T-cell (primary cell): ENCODE measurements at regions not wholly inside any gene's neighbourhood (a gene's known extent, or its start where the extent isn't known, plus 50 kb on each side); places are given as distances from the start of the nearest gene placed in this dataset.

Experiments
- ATAC-seq, 4 experiments: fragments of 200-7000 bp in 3 of 4; fragments of 150-1000 bp in 1 of 4; cut with Tn5 transposase; replicated peaks in 1 of 4; 1 replicate in 3 of 4; 2 replicates in 1 of 4; pipeline ENCODE4 v1.10.0; 2021; ENCODE audit warnings: moderate library complexity in 3 of 4, mild to moderate bottlenecking in 2 of 4, moderate number of reproducible peaks in 1 of 4
- CTCF ChIA-PET, 2 donors: fragments of 300-600 bp; sonication (Branson Sonifier 250); formaldehyde crosslinking; loops; one replicate each; lab custom pipeline; 2022; ENCODE audit warnings: antibody characterized with exemption in 2 of 2; lab: Charles Lee
- POLR2A ChIA-PET, 2 donors: fragments of 300-600 bp; sonication (Branson Sonifier 250); formaldehyde crosslinking; loops; one replicate each; lab custom pipeline; 2022; ENCODE audit warnings: antibody characterized with exemption in 2 of 2; lab: Charles Lee
- DNase-seq, 35 experiments: peaks; one replicate each; pipeline versions ENCODE4 v3.0.0 to v3.0.0-alpha.2; 2013 to 2023
- H3K27ac ChIP-seq: one replicate; pipeline ENCODE4 v1.5.1; 2013; ENCODE audit warnings: low read length
- H3K27me3 ChIP-seq, 2 experiments: replicated peaks in 1 of 2; 1 replicate in 1 of 2; 2 replicates in 1 of 2; pipeline versions ENCODE4 v1.6.1 to v1.7.0; 2013; ENCODE audit warnings: low read length in 1 of 2, mixed read lengths in 1 of 2; ENCODE audit not compliant: control insufficient read depth in 2 of 2, insufficient read depth in 2 of 2; ENCODE audit errors: extremely low read depth in 1 of 2
- H3K36me3 ChIP-seq, 2 donors: 1 replicate in 1 of 2; 2 replicates in 1 of 2; pipeline versions ENCODE4 v1.6.1 to v1.7.0; 2013; ENCODE audit warnings: low read length in 1 of 2; ENCODE audit not compliant: control insufficient read depth in 2 of 2, insufficient read depth in 1 of 2; ENCODE audit errors: extremely low read depth in 1 of 2
- H3K4me1 ChIP-seq, 2 experiments: 1 replicate in 1 of 2; 2 replicates in 1 of 2; pipeline versions ENCODE4 v1.6.1 to v1.7.0; 2013; ENCODE audit warnings: low read length in 2 of 2, mixed read lengths in 1 of 2; ENCODE audit not compliant: insufficient read depth in 2 of 2, control insufficient read depth in 1 of 2; ENCODE audit errors: extremely low read depth in 1 of 2
- H3K4me3 ChIP-seq, 2 donors: 1 replicate in 1 of 2; 2 replicates in 1 of 2; pipeline versions ENCODE4 v1.5.1 to v1.7.0; 2013; ENCODE audit warnings: mild to moderate bottlenecking in 2 of 2, low read length in 1 of 2, moderate library complexity in 1 of 2; ENCODE audit not compliant: control insufficient read depth in 1 of 2; ENCODE audit errors: extremely low read depth in 1 of 2
- H3K9me3 ChIP-seq: 2 replicates; pipeline ENCODE4 v1.7.0; 2013
- H3K27ac Mint-ChIP-seq, 2 donors: one replicate each; pipeline ENCODE4 v1.8.0; 2020 to 2021; ENCODE audit warnings: mild to moderate bottlenecking in 2 of 2, mixed read lengths in 2 of 2
- H3K27me3 Mint-ChIP-seq, 2 donors: one replicate each; pipeline ENCODE4 v1.8.0; 2021 to 2022; ENCODE audit warnings: mixed read lengths in 2 of 2
- H3K36me3 Mint-ChIP-seq: one replicate; pipeline ENCODE4 v1.8.0; 2021; ENCODE audit warnings: mixed read lengths
- H3K4me1 Mint-ChIP-seq, 3 donors: one replicate each; pipeline ENCODE4 v1.8.0; 2020 to 2022; ENCODE audit warnings: mixed read lengths in 3 of 3, mild to moderate bottlenecking in 1 of 3
- H3K4me3 Mint-ChIP-seq, 3 donors: one replicate each; pipeline ENCODE4 v1.8.0; 2020 to 2022; ENCODE audit warnings: mild to moderate bottlenecking in 3 of 3, mixed read lengths in 3 of 3, moderate library complexity in 3 of 3
- H3K9me3 Mint-ChIP-seq, 3 donors: one replicate each; pipeline ENCODE4 v1.8.0; 2020 to 2022; ENCODE audit warnings: mixed read lengths in 3 of 3
- WGBS: methylation state at CpG from one replicate; pipeline ENCODE4 v1.1.5; 2013; ENCODE audit warnings: missing lambda C conversion rate; ENCODE audit not compliant: insufficient coverage; 5-methylcytosine and 5-hydroxymethylcytosine counted together

DNA sequence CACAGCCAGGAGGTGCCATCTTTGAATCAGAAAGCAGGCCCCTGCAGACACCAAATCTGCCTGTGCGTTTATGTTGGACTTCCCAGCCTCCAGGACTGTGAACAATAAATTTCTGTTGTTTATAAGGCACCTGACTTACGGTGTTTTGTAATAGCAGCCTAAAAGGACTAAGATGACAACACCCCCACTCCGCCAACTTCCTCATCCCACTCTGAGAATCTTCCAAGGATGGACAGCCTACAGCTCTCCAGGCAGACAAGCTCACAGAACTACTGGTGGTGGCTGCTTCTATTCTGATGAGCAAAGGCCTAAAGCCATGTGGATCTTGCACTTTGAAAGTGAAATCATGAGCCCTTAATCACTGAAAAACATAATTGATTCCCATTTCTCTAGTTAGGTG lies 449.2 kb downstream of the TSHZ3 start:
- Mint-ChIP-seq H3K27me3 (peaks cover 3 to 5% of the 10 kb centered on the region in 2 donors), H3K27ac (no peak overlapping the region), H3K4me1 (no peaks in the 10 kb centered on the region), H3K4me3 (no peak overlapping the region), H3K36me3 (no peaks in the 10 kb centered on the region), H3K9me3 (no peaks in the 10 kb centered on the region)
- H3K27me3 ChIP-seq: peaks cover 0 to 13% of the 10 kb centered on the region in 2 experiments
- H3K9me3 ChIP-seq: no peaks in the 10 kb centered on the region
- no peak overlapping the region for H3K27ac ChIP-seq
- no peak overlapping the region for H3K4me3 ChIP-seq
- WGBS: 60% methylated on average over 1 of the region's 3 CpGs
- H3K36me3 ChIP-seq: no peaks in the 10 kb centered on the region
- no peaks in the 10 kb centered on the region for H3K4me1 ChIP-seq
- POLR2A ChIA-PET: no interaction called here
- ATAC-seq (no peak), DNase-seq (no peak)
- CTCF ChIA-PET: no interaction called here

DNA sequence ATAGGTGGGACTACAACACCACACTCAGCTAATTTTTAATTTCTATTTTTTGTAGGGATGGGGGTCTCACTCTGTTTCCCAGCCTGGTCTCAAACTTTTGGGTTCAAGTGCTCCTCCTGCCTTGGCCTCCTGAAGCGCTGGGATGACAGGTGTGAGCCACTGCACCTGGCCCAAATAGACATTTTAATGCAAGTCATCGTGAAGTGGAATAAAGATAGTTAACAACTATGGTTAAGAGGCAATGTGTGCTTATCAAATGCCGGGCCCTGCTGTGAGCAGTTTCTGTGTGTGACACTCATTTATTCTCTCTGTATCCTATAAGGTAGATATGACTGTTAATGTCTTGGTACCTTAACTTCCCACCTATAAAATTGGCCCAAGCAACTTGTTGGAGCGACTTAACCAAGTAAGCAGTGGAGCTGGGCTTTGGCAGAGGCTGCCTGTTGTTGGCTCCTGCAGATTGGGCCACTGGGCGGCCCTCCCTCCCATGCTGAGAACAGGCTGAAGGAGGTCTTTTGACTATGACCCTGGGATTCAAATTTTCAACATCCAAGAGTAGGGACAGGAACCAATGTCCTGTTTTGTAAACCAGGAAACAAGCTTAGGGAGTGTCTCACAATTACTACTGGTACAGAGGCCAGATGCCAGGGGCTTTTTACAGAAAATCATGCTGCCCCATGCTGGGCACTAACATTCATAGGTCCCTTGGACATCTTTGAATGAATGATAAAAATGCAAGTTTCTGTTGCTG lies 450.7 kb downstream of the TSHZ3 start:
- Histone ChIP-seq H3K4me1 (no peaks in the 10 kb centered on the region), H3K27me3 (peaks cover 0 to 12% of the 10 kb centered on the region in 2 experiments), H3K27ac (no peak overlapping the region), H3K9me3 (no peaks in the 10 kb centered on the region), H3K36me3 (no peaks in the 10 kb centered on the region), H3K4me3 (no peak overlapping the region)
- Mint-ChIP-seq H3K4me1 (no peaks in the 10 kb centered on the region), H3K9me3 (no peaks in the 10 kb centered on the region), H3K27me3 (peaks cover 2 to 3% of the 10 kb centered on the region in 2 donors), H3K4me3 (no peak overlapping the region), H3K36me3 (no peaks in the 10 kb centered on the region), H3K27ac (no peak overlapping the region)
- CTCF ChIA-PET: interaction anchor here in 1 of 2 donors (0.5 kb wide), 1 partner anchor 1034 kb away, joined by 6 read pairs; no protein-coding TSS in a partner anchor
- ATAC-seq (no peak), DNase-seq (no peak)
- 94% methylated on average over 2 of the region's 5 CpGs for WGBS
- POLR2A ChIA-PET: no interaction called here

DNA sequence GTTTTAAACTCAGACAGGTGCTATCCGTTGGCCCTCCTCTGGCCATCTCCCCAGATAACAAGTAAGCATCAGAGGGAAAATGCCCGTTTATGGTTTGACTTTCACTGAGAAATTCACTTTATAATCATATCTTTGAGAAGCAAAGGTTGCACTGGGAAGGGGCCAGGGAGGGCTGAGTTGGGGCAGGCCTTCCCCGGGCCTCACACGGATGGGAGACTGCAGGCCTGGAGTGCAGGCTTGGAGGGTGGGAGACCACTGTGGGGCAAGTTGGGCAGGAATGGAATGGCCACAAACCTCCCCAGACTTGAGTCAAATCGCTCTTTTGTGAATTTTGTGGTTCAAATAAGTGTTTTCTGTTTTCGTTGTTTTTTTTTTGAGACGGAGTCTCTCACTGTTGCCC lies 451.7 kb downstream of the TSHZ3 start:
- H3K27ac Mint-ChIP-seq: no peak overlapping the region
- Histone ChIP-seq H3K27ac (no peak overlapping the region), H3K4me3 (no peak overlapping the region), H3K36me3 (no peaks in the 10 kb centered on the region), H3K9me3 (no peaks in the 10 kb centered on the region), H3K27me3 (peaks cover 0 to 12% of the 10 kb centered on the region in 2 experiments), H3K4me1 (no peaks in the 10 kb centered on the region)
- H3K27me3 Mint-ChIP-seq: peaks cover 2 to 3% of the 10 kb centered on the region in 2 donors
- ChIA-PET CTCF (no interaction called here), POLR2A (no interaction called here)
- no peaks in the 10 kb centered on the region for H3K4me1 Mint-ChIP-seq
- no peaks in the 10 kb centered on the region for H3K36me3 Mint-ChIP-seq
- DNase-seq: no peak
- 61% methylated on average over 4 of the region's 7 CpGs for WGBS
- H3K9me3 Mint-ChIP-seq: no peaks in the 10 kb centered on the region
- ATAC-seq: no peak
- H3K4me3 Mint-ChIP-seq: no peak overlapping the region

- H3K36me3 ChIP-seq: no peaks in the 10 kb centered on the region
- H3K4me3 Mint-ChIP-seq: no peak overlapping the region
- H3K36me3 Mint-ChIP-seq: no peaks in the 10 kb centered on the region
Measured at GRCh38 chr19:30897034-30897433, 452.2 kb downstream of the TSHZ3 start.

GRCh38 chr19:30896554-30896953 lies 452.7 kb downstream of the TSHZ3 start:
- Histone ChIP-seq H3K4me1 (no peaks in the 10 kb centered on the region), H3K27ac (no peak overlapping the region), H3K4me3 (no peak overlapping the region), H3K36me3 (no peaks in the 10 kb centered on the region), H3K27me3 (peaks cover 0 to 12% of the 10 kb centered on the region in 2 experiments), H3K9me3 (no peaks in the 10 kb centered on the region)
- CTCF ChIA-PET: no interaction called here
- ATAC-seq (no peak), DNase-seq (no peak)
- Mint-ChIP-seq H3K27ac (no peak overlapping the region), H3K4me1 (no peaks in the 10 kb centered on the region), H3K27me3 (peaks cover 0 to 2% of the 10 kb centered on the region in 2 donors), H3K9me3 (no peaks in the 10 kb centered on the region), H3K36me3 (no peaks in the 10 kb centered on the region), H3K4me3 (no peak overlapping the region)
- POLR2A ChIA-PET: no interaction called here
- WGBS: 57% methylated on average over 1 of the region's 1 CpG

More at GRCh38 chr19:30897034-30897433, 452.2 kb downstream of the TSHZ3 start:
- Histone ChIP-seq H3K27me3 (peaks cover 0 to 12% of the 10 kb centered on the region in 2 experiments), H3K4me1 (no peaks in the 10 kb centered on the region), H3K4me3 (no peak overlapping the region), H3K27ac (no peak overlapping the region), H3K9me3 (no peaks in the 10 kb centered on the region)
- H3K27me3 Mint-ChIP-seq: peaks cover 0 to 2% of the 10 kb centered on the region in 2 donors
- ATAC-seq: no peak
- H3K27ac Mint-ChIP-seq: no peak overlapping the region
- H3K4me1 Mint-ChIP-seq: no peaks in the 10 kb centered on the region
- no peaks in the 10 kb centered on the region for H3K9me3 Mint-ChIP-seq
- ChIA-PET CTCF (no interaction called here), POLR2A (no interaction called here)
- WGBS: 79% methylated on average over 3 of the region's 3 CpGs
- no peak for DNase-seq

GRCh38 chr19:30895946-30896345 lies 453.3 kb downstream of the TSHZ3 start:
- Histone ChIP-seq H3K27me3 (peaks cover 0 to 12% of the 10 kb centered on the region in 2 experiments), H3K36me3 (no peaks in the 10 kb centered on the region), H3K9me3 (no peaks in the 10 kb centered on the region), H3K4me3 (no peak overlapping the region), H3K27ac (no peak overlapping the region), H3K4me1 (no peaks in the 10 kb centered on the region)
- no peak for ATAC-seq
- Mint-ChIP-seq H3K27ac (no peak overlapping the region), H3K27me3 (peaks cover 0 to 2% of the 10 kb centered on the region in 2 donors), H3K9me3 (no peaks in the 10 kb centered on the region), H3K4me1 (no peaks in the 10 kb centered on the region), H3K36me3 (no peaks in the 10 kb centered on the region), H3K4me3 (no peak overlapping the region)
- CTCF ChIA-PET: no interaction called here
- WGBS: no CpG with 5 or more reads among the region's 3 CpGs
- POLR2A ChIA-PET: no interaction called here
- DNase-seq: no peak
